IMR-90 (cell line): ENCODE measurements at regions not wholly inside any gene's neighbourhood (a gene's known extent, or its start where the extent isn't known, plus 50 kb on each side); places are given as distances from the start of the nearest gene placed in this dataset.
A peak's percentile ranks its signal among the peaks of the same experiment; 100 is the strongest.

Experiments
- ATAC-seq: fragments of 200-7000 bp; cut with Tn5 transposase; 2 replicates; pipeline ENCODE4 v1.9.1; 2020; ENCODE audit warnings: low read depth, mild to moderate bottlenecking, moderate library complexity
- BruUV-seq: library from RNA; stranded (reverse); fragments of 400-500 nt; replicated peaks from 2 replicates; lab custom pipeline; 2021; lab: Mats Ljungman, UMichigan
- CTCF ChIA-PET: fragments of 300-600 bp; formaldehyde crosslinking; extraction: SDS; loops from one replicate; lab custom pipeline; 2021; ENCODE audit warnings: antibody characterized with exemption; lab: Yijun Ruan, JAX
- POLR2A ChIA-PET: fragments of 300-600 bp; sonication (Branson Sonifier 250); formaldehyde crosslinking; loops from one replicate; lab custom pipeline; 2022; ENCODE audit warnings: antibody characterized with exemption; ENCODE audit not compliant: unreplicated experiment; lab: Charles Lee
- DNase-seq: peaks from one replicate; pipeline ENCODE4 v3.0.0; 2013
- H2AFZ ChIP-seq: replicated peaks from 2 replicates; pipeline ENCODE3; 2013; ENCODE audit warnings: low read length, mild to moderate bottlenecking; ENCODE audit not compliant: poor library complexity
- H2AK5ac ChIP-seq: 2 replicates; pipeline ENCODE4 v1.6.1; 2013; ENCODE audit warnings: low read depth, low read length, inconsistent platforms
- H2AK9ac ChIP-seq: replicated peaks from 2 replicates; pipeline ENCODE3; 2013; ENCODE audit warnings: mild to moderate bottlenecking, low read depth, low read length, moderate library complexity; ENCODE audit not compliant: poor library complexity
- H2BK120ac ChIP-seq: 2 replicates; pipeline ENCODE4 v1.6.1; 2013; ENCODE audit warnings: low read depth, low read length, inconsistent platforms
- H2BK15ac ChIP-seq: 3 replicates; pipeline ENCODE4 v1.6.1; 2013; ENCODE audit warnings: low read depth, low read length, inconsistent platforms
- H2BK20ac ChIP-seq: 2 replicates; pipeline ENCODE4 v1.6.1; 2013; ENCODE audit warnings: low read depth, mild to moderate bottlenecking, inconsistent platforms, low read length, moderate library complexity
- H2BK5ac ChIP-seq: 2 replicates; pipeline ENCODE4 v1.6.1; 2013; ENCODE audit warnings: mild to moderate bottlenecking, low read depth, low read length, inconsistent platforms; ENCODE audit not compliant: poor library complexity, severe bottlenecking
- H3K14ac ChIP-seq: replicated peaks from 2 replicates; pipeline ENCODE4 v1.6.1; 2013; ENCODE audit warnings: low read depth, low read length, inconsistent platforms
- H3K18ac ChIP-seq: 2 replicates; pipeline ENCODE4 v1.6.1; 2013; ENCODE audit warnings: low read depth, low read length, control low read depth
- H3K23ac ChIP-seq: 2 replicates; pipeline ENCODE4 v1.6.1; 2013; ENCODE audit warnings: low read depth, low read length, inconsistent platforms
- H3K27ac ChIP-seq: 2 replicates; pipeline ENCODE4 v1.5.1; 2013; ENCODE audit warnings: mild to moderate bottlenecking, control low read depth, low read length; ENCODE audit not compliant: insufficient read depth
- H3K27me3 ChIP-seq: 2 replicates; pipeline ENCODE4 v1.6.1; 2013; ENCODE audit warnings: low read length; ENCODE audit not compliant: control insufficient read depth, insufficient read depth
- H3K36me3 ChIP-seq: 2 replicates; pipeline ENCODE4 v1.6.1; 2013; ENCODE audit warnings: low read length, mixed read lengths; ENCODE audit not compliant: control insufficient read depth, insufficient read depth
- H3K4ac ChIP-seq: 2 replicates; pipeline ENCODE4 v1.6.1; 2013; ENCODE audit warnings: low read depth, low read length, inconsistent platforms
- H3K4me1 ChIP-seq: 2 replicates; pipeline ENCODE4 v1.6.1; 2013; ENCODE audit warnings: low read length, mixed read lengths; ENCODE audit not compliant: control insufficient read depth, insufficient read depth
- H3K4me2 ChIP-seq: 2 replicates; pipeline ENCODE4 v1.6.1; 2013; ENCODE audit warnings: low read depth, mild to moderate bottlenecking, control low read depth, low read length, moderate library complexity
- H3K4me3 ChIP-seq: 2 replicates; pipeline ENCODE4 v1.5.1; 2013; ENCODE audit warnings: low read depth, mild to moderate bottlenecking, control low read depth, low read length, moderate library complexity; ENCODE audit not compliant: insufficient read depth
- H3K56ac ChIP-seq: 2 replicates; pipeline ENCODE4 v1.6.1; 2013; ENCODE audit warnings: low read length, inconsistent platforms; ENCODE audit not compliant: insufficient read depth; ENCODE audit errors: extremely low read depth
- H3K79me1 ChIP-seq, 2 experiments: 2 replicates each; pipeline ENCODE4 v1.6.1; 2013; ENCODE audit warnings: low read length in 2 of 2, inconsistent platforms in 1 of 2, low read depth in 1 of 2
- H3K9ac ChIP-seq: 2 replicates; pipeline ENCODE4 v1.6.1; 2013; ENCODE audit warnings: low read depth, low read length, control low read depth
- H3K9me1 ChIP-seq: 2 replicates; pipeline ENCODE4 v1.6.1; 2013; ENCODE audit warnings: low read length, inconsistent platforms; ENCODE audit not compliant: insufficient read depth
- H3K9me3 ChIP-seq: 2 replicates; pipeline ENCODE4 v1.6.1; 2013; ENCODE audit warnings: low read length; ENCODE audit not compliant: control insufficient read depth, insufficient read depth
- H4K20me1 ChIP-seq: 2 replicates; pipeline ENCODE4 v1.6.1; 2013; ENCODE audit warnings: low read length, inconsistent platforms; ENCODE audit not compliant: insufficient read depth
- H4K5ac ChIP-seq: 2 replicates; pipeline ENCODE4 v1.6.1; 2013; ENCODE audit warnings: mild to moderate bottlenecking, low read depth, low read length, control low read depth
- H4K8ac ChIP-seq, 2 experiments: 2 replicates each; pipeline ENCODE4 v1.6.1; 2013; ENCODE audit warnings: low read depth in 2 of 2, low read length in 2 of 2, control low read depth in 1 of 2, inconsistent platforms in 1 of 2
- H4K91ac ChIP-seq: 2 replicates; pipeline ENCODE4 v1.6.1; 2013; ENCODE audit warnings: low read depth, low read length, inconsistent platforms; ENCODE audit not compliant: insufficient read depth
- CEBPB ChIP-seq: IDR thresholded peaks from 2 replicates; pipeline ENCODE4 v1.6.1; 2012; ENCODE audit warnings: low read depth, low read length, improper control_type of control experiment
- CHD1 ChIP-seq: IDR thresholded peaks from 2 replicates; pipeline ENCODE4 v1.6.1; 2012; ENCODE audit warnings: low read depth, low read length, improper control_type of control experiment
- FOS ChIP-seq: fragments of 150-350 bp; IDR thresholded peaks from 2 replicates; pipeline ENCODE4 v1.6.1; 2016; ENCODE audit warnings: low read depth, low read length
- MAFK ChIP-seq: IDR thresholded peaks from 2 replicates; pipeline ENCODE4 v1.6.1; 2012; ENCODE audit warnings: low read depth, low read length, improper control_type of control experiment
- MAZ ChIP-seq: IDR thresholded peaks from 2 replicates; pipeline ENCODE4 v1.6.1; 2012; ENCODE audit warnings: low read depth, mild to moderate bottlenecking, low read length, improper control_type of control experiment, moderate library complexity, borderline replicate concordance
- MXI1 ChIP-seq: IDR thresholded peaks from 2 replicates; pipeline ENCODE4 v1.6.1; 2012; ENCODE audit warnings: low read depth, mild to moderate bottlenecking, low read length, moderate library complexity, borderline replicate concordance
- POLR2A ChIP-seq: IDR thresholded peaks from 2 replicates; pipeline ENCODE4 v1.6.1; 2012; ENCODE audit warnings: mild to moderate bottlenecking, low read depth, low read length
- RAD21 ChIP-seq: IDR thresholded peaks from 2 replicates; pipeline ENCODE4 v1.6.1; 2012; ENCODE audit warnings: low read length, improper control_type of control experiment
- RCOR1 ChIP-seq: IDR thresholded peaks from 2 replicates; pipeline ENCODE4 v1.6.1; 2012; ENCODE audit warnings: mild to moderate bottlenecking, low read length, improper control_type of control experiment; ENCODE audit not compliant: insufficient replicate concordance
- RFX5 ChIP-seq: IDR thresholded peaks from 2 replicates; pipeline ENCODE4 v1.8.0; 2012; ENCODE audit warnings: low read depth, mild to moderate bottlenecking, low read length, moderate library complexity
- SMC3 ChIP-seq: fragments of 150-350 bp; IDR thresholded peaks from 2 replicates; pipeline ENCODE4 v1.6.1; 2016; ENCODE audit warnings: low read depth, mild to moderate bottlenecking, antibody characterized with exemption, low read length, moderate library complexity
- WGBS, 2 experiments: methylation state at CpG; one replicate each; pipeline versions ENCODE4 v1.1.5 to v1.1.7; 2013; ENCODE audit warnings: missing lambda C conversion rate in 2 of 2; ENCODE audit not compliant: insufficient read length in 1 of 2; ENCODE audit errors: extremely low coverage in 2 of 2; 5-methylcytosine and 5-hydroxymethylcytosine counted together
- dilution Hi-C: fragments of 300-500 bp; cut with HindIII; formaldehyde crosslinking; loops from one replicate; pipeline ENCODE4 v1.14.3; 2018; ENCODE audit warnings: low sequenced_read_pairs; ENCODE audit not compliant: unreplicated experiment
- in situ Hi-C: fragments of 300-500 bp; cut with MboI; formaldehyde crosslinking; loops from 3 replicates; pipeline ENCODE4 v1.14.3; 2019; ENCODE audit warnings: low sequenced_read_pairs, inconsistent platforms, mixed read lengths
- intact Hi-C: fragments of 100-400 bp; cut with micrococcal nuclease; formaldehyde crosslinking; loops from 2 replicates; pipeline ENCODE4 v1.10.0; 2022
- TF ChIP-seq, protein P1 (sequence below): fragments of 150-350 bp; IDR thresholded peaks from 2 replicates; pipeline ENCODE4 v1.6.1; 2016; ENCODE audit warnings: low read depth, mild to moderate bottlenecking, low read length, moderate library complexity, borderline replicate concordance
- TF ChIP-seq, protein P2 (sequence below): fragments of 150-350 bp; IDR thresholded peaks from 2 replicates; pipeline ENCODE4 v1.6.1; 2017; ENCODE audit warnings: mild to moderate bottlenecking, antibody characterized with exemption, low read length, low read depth
- TF ChIP-seq, protein P3 (sequence below): conservative IDR thresholded peaks from 2 replicates; pipeline ENCODE4 v1.5.1; 2012; ENCODE audit warnings: mild to moderate bottlenecking, low read depth, low read length, improper control_type of control experiment

DNA sequence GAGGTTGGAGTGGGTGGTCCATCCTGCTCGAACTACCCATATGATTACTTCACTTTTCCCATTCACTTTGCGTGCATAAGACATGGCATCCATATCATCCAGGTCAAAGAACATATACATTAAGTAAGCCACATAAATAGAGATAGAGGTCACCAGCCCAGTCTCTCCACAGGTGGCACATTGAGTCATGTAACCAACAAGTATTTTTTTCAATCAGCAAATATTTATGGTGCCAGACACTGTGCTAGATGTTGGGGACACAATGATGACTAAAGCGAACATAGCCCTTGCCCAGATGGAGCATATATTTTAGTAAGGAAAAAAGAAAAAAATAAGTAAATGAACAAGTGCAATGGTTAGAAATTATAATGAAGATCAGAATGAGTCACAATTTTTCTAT is 83.6 kb upstream of the LCLAT1 start:
- ChIA-PET CTCF (interaction anchor here (0.5 kb wide), 1 partner anchor 235 kb away, joined by 4 read pairs; no protein-coding TSS in a partner anchor), POLR2A (no interaction called here)
- no peak for ATAC-seq
- peaks cover 2% of the 10 kb centered on the region; the same call in 1 of the 2 replicates for H3K9me3 ChIP-seq
- H3K27me3 ChIP-seq: no peaks in the 10 kb centered on the region
- dilution Hi-C loops: no loop called here
- no peak overlapping the region for H3K56ac ChIP-seq
- no peak overlapping the region for H4K5ac ChIP-seq
- no peak overlapping the region for H2AFZ ChIP-seq
- H3K14ac ChIP-seq: peak overlapping the region; percentile 90
- H4K20me1 ChIP-seq: no peaks in the 10 kb centered on the region
- H3K18ac ChIP-seq: peak overlapping the region; percentile 95; the same call in 1 of the 2 replicates
- H3K23ac ChIP-seq: no peak overlapping the region
- WGBS, 2 experiments: no CpG with 5 or more reads among the region's 3 CpGs
- peak overlapping the region; percentile 55; the same call in 1 of the 2 replicates for H3K9ac ChIP-seq
- peak overlapping the region; percentile 97 for H3K4ac ChIP-seq
- intact Hi-C loops: loop anchor here (2.0 kb wide), 1 partner anchor 63 kb away; no protein-coding TSS in a partner anchor
- H4K8ac ChIP-seq: peak overlapping the region; percentile 81 to 85; a peak in 3 of 4 replicates
- H2BK5ac ChIP-seq: peak overlapping the region; percentile 94
- H4K91ac ChIP-seq: peak overlapping the region; percentile 98
- H3K79me1 ChIP-seq: peaks cover 0 to 33% of the 10 kb centered on the region in 2 experiments; a peak in 3 of 4 replicates
- DNase-seq: no peak
- H3K4me2 ChIP-seq: no peak overlapping the region
- TF ChIP-seq, protein P1, sequence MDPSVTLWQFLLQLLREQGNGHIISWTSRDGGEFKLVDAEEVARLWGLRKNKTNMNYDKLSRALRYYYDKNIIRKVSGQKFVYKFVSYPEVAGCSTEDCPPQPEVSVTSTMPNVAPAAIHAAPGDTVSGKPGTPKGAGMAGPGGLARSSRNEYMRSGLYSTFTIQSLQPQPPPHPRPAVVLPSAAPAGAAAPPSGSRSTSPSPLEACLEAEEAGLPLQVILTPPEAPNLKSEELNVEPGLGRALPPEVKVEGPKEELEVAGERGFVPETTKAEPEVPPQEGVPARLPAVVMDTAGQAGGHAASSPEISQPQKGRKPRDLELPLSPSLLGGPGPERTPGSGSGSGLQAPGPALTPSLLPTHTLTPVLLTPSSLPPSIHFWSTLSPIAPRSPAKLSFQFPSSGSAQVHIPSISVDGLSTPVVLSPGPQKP: no peak
- TF ChIP-seq MAZ: no peak
- no peak for TF ChIP-seq FOS
- no peak for TF ChIP-seq RFX5
- no peak for TF ChIP-seq CHD1
- no peak for TF ChIP-seq POLR2A
- no peak for TF ChIP-seq SMC3
- TF ChIP-seq, protein P2, sequence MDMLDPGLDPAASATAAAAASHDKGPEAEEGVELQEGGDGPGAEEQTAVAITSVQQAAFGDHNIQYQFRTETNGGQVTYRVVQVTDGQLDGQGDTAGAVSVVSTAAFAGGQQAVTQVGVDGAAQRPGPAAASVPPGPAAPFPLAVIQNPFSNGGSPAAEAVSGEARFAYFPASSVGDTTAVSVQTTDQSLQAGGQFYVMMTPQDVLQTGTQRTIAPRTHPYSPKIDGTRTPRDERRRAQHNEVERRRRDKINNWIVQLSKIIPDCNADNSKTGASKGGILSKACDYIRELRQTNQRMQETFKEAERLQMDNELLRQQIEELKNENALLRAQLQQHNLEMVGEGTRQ: no peak
- no peak for TF ChIP-seq MXI1
- TF ChIP-seq RCOR1: no peak
- TF ChIP-seq CEBPB: no peak
- no peak for TF ChIP-seq MAFK
- TF ChIP-seq RAD21: no peak
- TF ChIP-seq, protein P3, sequence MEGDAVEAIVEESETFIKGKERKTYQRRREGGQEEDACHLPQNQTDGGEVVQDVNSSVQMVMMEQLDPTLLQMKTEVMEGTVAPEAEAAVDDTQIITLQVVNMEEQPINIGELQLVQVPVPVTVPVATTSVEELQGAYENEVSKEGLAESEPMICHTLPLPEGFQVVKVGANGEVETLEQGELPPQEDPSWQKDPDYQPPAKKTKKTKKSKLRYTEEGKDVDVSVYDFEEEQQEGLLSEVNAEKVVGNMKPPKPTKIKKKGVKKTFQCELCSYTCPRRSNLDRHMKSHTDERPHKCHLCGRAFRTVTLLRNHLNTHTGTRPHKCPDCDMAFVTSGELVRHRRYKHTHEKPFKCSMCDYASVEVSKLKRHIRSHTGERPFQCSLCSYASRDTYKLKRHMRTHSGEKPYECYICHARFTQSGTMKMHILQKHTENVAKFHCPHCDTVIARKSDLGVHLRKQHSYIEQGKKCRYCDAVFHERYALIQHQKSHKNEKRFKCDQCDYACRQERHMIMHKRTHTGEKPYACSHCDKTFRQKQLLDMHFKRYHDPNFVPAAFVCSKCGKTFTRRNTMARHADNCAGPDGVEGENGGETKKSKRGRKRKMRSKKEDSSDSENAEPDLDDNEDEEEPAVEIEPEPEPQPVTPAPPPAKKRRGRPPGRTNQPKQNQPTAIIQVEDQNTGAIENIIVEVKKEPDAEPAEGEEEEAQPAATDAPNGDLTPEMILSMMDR: no peak
- peak overlapping the region; percentile 97 for H2BK20ac ChIP-seq
- no peaks in the 10 kb centered on the region for H3K36me3 ChIP-seq
- no peak overlapping the region for H3K4me3 ChIP-seq
- peak overlapping the region; percentile 97 for H2BK120ac ChIP-seq
- peaks cover 46% of the 10 kb centered on the region for H3K4me1 ChIP-seq
- no TSS peak for BruUV-seq
- peaks cover 40% of the 10 kb centered on the region for H3K9me1 ChIP-seq
- H2BK15ac ChIP-seq: peak overlapping the region; percentile 92; the same call in 2 of the 3 replicates
- H3K27ac ChIP-seq: peak overlapping the region; percentile 10; the same call in 1 of the 2 replicates
- no peak overlapping the region for H2AK9ac ChIP-seq
- in situ Hi-C loops: no loop called here
- H2AK5ac ChIP-seq: peak overlapping the region; percentile 43; the same call in 1 of the 2 replicates
